ENCODE measurements at regions not wholly inside any gene's neighbourhood (a gene's known extent, or its start where the extent isn't known, plus 50 kb on each side); places are given as distances from the start of the nearest gene placed in this dataset.
"Not testable (repeated sequence)": the region's sequence is repeated elsewhere in the genome, so short reads cannot be mapped to it uniquely, and the experiment has no call there.

GRCh38 chr5:92208265-92208664, 825.1 kb upstream of the ARRDC3 start:
- CTCF ChIA-PET, result no interaction called here
- H3K36me3 ChIP-seq (ENCODE audit: control insufficient read depth, insufficient read depth, low read length), result no peaks in the 10 kb centered on the region
- H3K27me3 ChIP-seq (ENCODE audit: control insufficient read depth, insufficient read depth, low read length), result no peaks in the 10 kb centered on the region
- DNase-seq (ENCODE audit: low read depth), result no peak
- TF ChIP-seq CTCF (IDR thresholded peaks at IDR 0.05; ENCODE audit: insufficient read depth, low read depth, low read length), result no peak
- POLR2A ChIA-PET, result no interaction called here
- H3K4me3 ChIP-seq (ENCODE audit: low read depth, low read length), result no peak overlapping the region

- H3K27me3 ChIP-seq (ENCODE audit: control insufficient read depth, insufficient read depth, low read length), result no peaks in the 10 kb centered on the region
- ChIA-PET CTCF (no interaction called here), POLR2A (no interaction called here)
- no peak for DNase-seq (ENCODE audit: low read depth)
- H3K36me3 ChIP-seq (ENCODE audit: control insufficient read depth, insufficient read depth, low read length), result no peaks in the 10 kb centered on the region
- no peak overlapping the region for H3K4me3 ChIP-seq (ENCODE audit: low read depth, low read length)
- TF ChIP-seq CTCF (IDR thresholded peaks at IDR 0.05; ENCODE audit: insufficient read depth, low read depth, low read length), result no peak
Measured at GRCh38 chr5:92207151-92207550, 824.0 kb upstream of the ARRDC3 start.

- no peaks in the 10 kb centered on the region for H3K27me3 ChIP-seq (ENCODE audit: control insufficient read depth, insufficient read depth, low read length)
- H3K4me3 ChIP-seq (ENCODE audit: low read depth, low read length), result no peak overlapping the region
- no peak for TF ChIP-seq CTCF (IDR thresholded peaks at IDR 0.05; ENCODE audit: insufficient read depth, low read depth, low read length)
- ChIA-PET CTCF (no interaction called here), POLR2A (no interaction called here)
- H3K36me3 ChIP-seq (ENCODE audit: control insufficient read depth, insufficient read depth, low read length), result no peaks in the 10 kb centered on the region
- no peak for DNase-seq (ENCODE audit: low read depth)
Measured at GRCh38 chr5:92206681-92207080, 823.6 kb upstream of the ARRDC3 start.

- DNase-seq (ENCODE audit: low read depth); H3K4me3 ChIP-seq (ENCODE audit: low read depth, low read length); POLR2A ChIA-PET; CTCF ChIA-PET; H3K36me3 ChIP-seq (ENCODE audit: control insufficient read depth, insufficient read depth, low read length); H3K27me3 ChIP-seq (ENCODE audit: control insufficient read depth, insufficient read depth, low read length): not testable (repeated sequence)
Measured at GRCh38 chr5:92199035-92199434, 815.9 kb upstream of the ARRDC3 start.

DNA sequence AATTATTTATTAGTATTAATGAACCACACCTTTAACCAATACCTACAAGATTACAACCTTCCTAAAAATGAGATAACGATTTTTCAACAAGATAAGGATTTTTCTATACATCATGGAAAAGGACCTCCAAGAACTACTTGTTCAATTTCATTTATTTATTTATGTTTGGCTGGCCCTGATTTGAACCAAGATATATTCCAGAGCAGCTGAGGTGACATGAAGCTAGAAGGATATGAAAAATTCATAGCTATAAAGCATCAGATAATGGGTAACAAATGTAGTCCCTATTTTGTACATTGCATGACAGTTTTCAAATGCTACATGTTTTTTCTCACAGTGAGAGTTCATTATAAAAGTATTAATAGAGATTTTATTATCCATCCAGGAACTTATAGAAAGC, 798.5 kb upstream of the ARRDC3 start:
- CTCF ChIA-PET, result no interaction called here
- no peak for DNase-seq (ENCODE audit: low read depth)
- no peak for TF ChIP-seq CTCF (IDR thresholded peaks at IDR 0.05; ENCODE audit: insufficient read depth, low read depth, low read length)
- H3K36me3 ChIP-seq (ENCODE audit: control insufficient read depth, insufficient read depth, low read length), result no peaks in the 10 kb centered on the region
- no peaks in the 10 kb centered on the region for H3K27me3 ChIP-seq (ENCODE audit: control insufficient read depth, insufficient read depth, low read length)
- POLR2A ChIA-PET, result no interaction called here
- H3K4me3 ChIP-seq (ENCODE audit: low read depth, low read length), result no peak overlapping the region

- Histone ChIP-seq H3K4me3 (ENCODE audit: low read depth, low read length) (no peak overlapping the region), H3K27me3 (ENCODE audit: control insufficient read depth, insufficient read depth, low read length) (no peaks in the 10 kb centered on the region), H3K36me3 (ENCODE audit: control insufficient read depth, insufficient read depth, low read length) (no peaks in the 10 kb centered on the region)
- no peak for DNase-seq (ENCODE audit: low read depth)
- ChIA-PET POLR2A (no interaction called here), CTCF (no interaction called here)
- no peak for TF ChIP-seq CTCF (IDR thresholded peaks at IDR 0.05; ENCODE audit: insufficient read depth, low read depth, low read length)
Measured at GRCh38 chr5:92180391-92180790, 797.3 kb upstream of the ARRDC3 start.
